Sigmoid colon (tissue), 6 donors: ENCODE measurements at regions not wholly inside any gene's neighbourhood (a gene's known extent, or its start where the extent isn't known, plus 50 kb on each side); places are given as distances from the start of the nearest gene placed in this dataset.

Experiments used
- DNase-seq: peaks from one replicate; pipeline ENCODE4 v3.0.0-alpha.2; 2019
- H3K27ac ChIP-seq, 4 donors: fragments of 200-600 bp; sonication (generic); one replicate each; pipeline ENCODE4 v1.5.1; 2016 to 2019; ENCODE audit warnings: mild to moderate bottlenecking in 1 of 4
- H3K27me3 ChIP-seq, 3 donors: fragments of 200-600 bp; sonication (generic); one replicate each; pipeline ENCODE4 v1.5.1; 2019; ENCODE audit warnings: mild to moderate bottlenecking in 1 of 3
- H3K36me3 ChIP-seq, 4 donors: fragments of 200-600 bp; sonication (generic); one replicate each; pipeline ENCODE4 v1.5.1; 2016 to 2019
- H3K4me1 ChIP-seq, 4 donors: fragments of 200-600 bp; sonication (generic); one replicate each; pipeline ENCODE4 v1.5.1; 2017 to 2019
- H3K4me3 ChIP-seq, 4 donors: fragments of 200-600 bp; sonication (generic); one replicate each; pipeline ENCODE4 v1.5.1; 2017 to 2019; ENCODE audit warnings: mild to moderate bottlenecking in 2 of 4, moderate library complexity in 1 of 4
- H3K9me3 ChIP-seq, 4 donors: fragments of 200-600 bp in 3 of 4; sonication (generic) in 3 of 4; one replicate each; pipeline versions ENCODE4 v1.5.1 to v1.6.1; 2013 to 2019
- EP300 ChIP-seq, 4 donors: sonication (generic); formaldehyde crosslinking; IDR thresholded peaks; one replicate each; pipeline ENCODE4 v1.6.1; 2017; ENCODE audit warnings: antibody characterized with exemption in 4 of 4
- POLR2A ChIP-seq, 2 donors: fragments of 450-650 bp; IDR thresholded peaks; one replicate each; pipeline ENCODE4 v1.6.1; 2016; ENCODE audit warnings: antibody characterized with exemption in 2 of 2, mild to moderate bottlenecking in 2 of 2, moderate library complexity in 2 of 2
- POLR2AphosphoS5 ChIP-seq, 4 donors: sonication (generic); formaldehyde crosslinking; IDR thresholded peaks; one replicate each; pipeline ENCODE4 v1.6.1; 2017; ENCODE audit warnings: antibody characterized with exemption in 4 of 4
- WGBS, 2 donors: extraction: QIAGEN DNeasy Blood & Tissue Kit; methylation state at CpG; one replicate each; pipeline ENCODE4 v1.1.7; 2013; 5-methylcytosine and 5-hydroxymethylcytosine counted together
- intact Hi-C: fragments of 100-400 bp; cut with DNase I; formaldehyde crosslinking; loops from one replicate; pipeline ENCODE4 v1.15.1; 2023
- TF ChIP-seq, protein P1 (sequence below), 4 experiments: fragments of 450-650 bp in 3 of 4; fragments of 200-600 bp in 1 of 4; IDR thresholded peaks; one replicate each; pipeline ENCODE4 v1.5.1; 2016 to 2019; ENCODE audit warnings: antibody characterized with exemption in 4 of 4, mild to moderate bottlenecking in 3 of 4, moderate library complexity in 2 of 4
- donor health status: healthy with polysubstance abuse.
- donor health status: healthy.

DNA sequence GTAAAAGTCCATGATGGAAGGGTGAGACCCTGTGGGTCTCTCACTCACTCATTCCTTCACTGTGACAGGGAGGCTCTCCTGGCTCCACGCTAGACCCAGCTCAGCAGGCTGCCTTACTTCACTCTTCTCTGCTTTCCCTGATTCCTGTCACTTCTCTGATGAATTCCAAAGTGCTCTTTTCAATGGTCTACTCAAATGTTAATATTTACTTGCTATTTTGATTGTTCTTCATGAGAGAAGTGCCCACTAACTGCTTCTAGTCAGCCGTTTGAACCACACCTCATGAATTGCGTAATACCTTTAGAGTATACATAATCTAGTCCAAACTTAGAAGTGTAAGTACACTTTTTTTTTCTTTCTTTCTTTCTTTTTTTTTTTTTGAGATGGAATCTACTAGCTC is 1350.2 kb upstream of the RAG2 start:
- Histone ChIP-seq H3K4me3 (no peak overlapping the region), H3K4me1 (no peaks in the 10 kb centered on the region), H3K36me3 (no peaks in the 10 kb centered on the region), H3K27me3 (no peaks in the 10 kb centered on the region), H3K27ac (no peak overlapping the region), H3K9me3 (no peaks in the 10 kb centered on the region)
- TF ChIP-seq, protein P1, sequence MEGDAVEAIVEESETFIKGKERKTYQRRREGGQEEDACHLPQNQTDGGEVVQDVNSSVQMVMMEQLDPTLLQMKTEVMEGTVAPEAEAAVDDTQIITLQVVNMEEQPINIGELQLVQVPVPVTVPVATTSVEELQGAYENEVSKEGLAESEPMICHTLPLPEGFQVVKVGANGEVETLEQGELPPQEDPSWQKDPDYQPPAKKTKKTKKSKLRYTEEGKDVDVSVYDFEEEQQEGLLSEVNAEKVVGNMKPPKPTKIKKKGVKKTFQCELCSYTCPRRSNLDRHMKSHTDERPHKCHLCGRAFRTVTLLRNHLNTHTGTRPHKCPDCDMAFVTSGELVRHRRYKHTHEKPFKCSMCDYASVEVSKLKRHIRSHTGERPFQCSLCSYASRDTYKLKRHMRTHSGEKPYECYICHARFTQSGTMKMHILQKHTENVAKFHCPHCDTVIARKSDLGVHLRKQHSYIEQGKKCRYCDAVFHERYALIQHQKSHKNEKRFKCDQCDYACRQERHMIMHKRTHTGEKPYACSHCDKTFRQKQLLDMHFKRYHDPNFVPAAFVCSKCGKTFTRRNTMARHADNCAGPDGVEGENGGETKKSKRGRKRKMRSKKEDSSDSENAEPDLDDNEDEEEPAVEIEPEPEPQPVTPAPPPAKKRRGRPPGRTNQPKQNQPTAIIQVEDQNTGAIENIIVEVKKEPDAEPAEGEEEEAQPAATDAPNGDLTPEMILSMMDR (IDR thresholded peaks at IDR 0.05): no peak
- TF ChIP-seq EP300 (IDR thresholded peaks at IDR 0.05) (no peak), POLR2A (IDR thresholded peaks at IDR 0.05) (no peak), POLR2AphosphoS5 (IDR thresholded peaks at IDR 0.05) (no peak)
- no peak for DNase-seq
- intact Hi-C loops: no loop called here
- WGBS, 2 donors: 27 to 66% methylated on average over 3 of the region's 3 CpGs

DNA sequence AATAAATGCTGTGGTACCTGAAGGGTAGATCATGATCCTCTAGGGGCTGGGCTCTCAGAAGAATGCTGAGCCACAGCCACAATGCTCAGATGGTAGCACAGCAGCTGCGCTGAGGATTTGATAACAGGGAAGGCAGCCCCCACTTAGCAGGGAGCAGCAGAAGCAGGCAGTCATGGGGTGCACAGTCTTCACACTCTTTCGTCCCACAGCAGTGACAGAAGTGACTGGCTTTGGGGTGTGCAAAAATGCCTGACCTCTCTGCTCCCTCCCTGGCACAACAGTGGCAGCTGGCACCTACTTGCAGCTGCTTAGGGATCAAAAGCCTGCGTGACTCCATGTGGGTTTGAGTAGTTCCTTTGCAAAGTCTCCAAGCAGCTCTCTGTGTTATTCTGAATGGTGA is 1349.8 kb upstream of the RAG2 start:
- 64 to 93% methylated on average over 3 of the region's 3 CpGs for WGBS, 2 donors
- DNase-seq: no peak
- Histone ChIP-seq H3K36me3 (no peaks in the 10 kb centered on the region), H3K27me3 (no peaks in the 10 kb centered on the region), H3K4me3 (no peak overlapping the region), H3K27ac (no peak overlapping the region), H3K9me3 (no peaks in the 10 kb centered on the region), H3K4me1 (no peaks in the 10 kb centered on the region)
- intact Hi-C loops: no loop called here
- TF ChIP-seq POLR2AphosphoS5 (IDR thresholded peaks at IDR 0.05): no peak

DNA sequence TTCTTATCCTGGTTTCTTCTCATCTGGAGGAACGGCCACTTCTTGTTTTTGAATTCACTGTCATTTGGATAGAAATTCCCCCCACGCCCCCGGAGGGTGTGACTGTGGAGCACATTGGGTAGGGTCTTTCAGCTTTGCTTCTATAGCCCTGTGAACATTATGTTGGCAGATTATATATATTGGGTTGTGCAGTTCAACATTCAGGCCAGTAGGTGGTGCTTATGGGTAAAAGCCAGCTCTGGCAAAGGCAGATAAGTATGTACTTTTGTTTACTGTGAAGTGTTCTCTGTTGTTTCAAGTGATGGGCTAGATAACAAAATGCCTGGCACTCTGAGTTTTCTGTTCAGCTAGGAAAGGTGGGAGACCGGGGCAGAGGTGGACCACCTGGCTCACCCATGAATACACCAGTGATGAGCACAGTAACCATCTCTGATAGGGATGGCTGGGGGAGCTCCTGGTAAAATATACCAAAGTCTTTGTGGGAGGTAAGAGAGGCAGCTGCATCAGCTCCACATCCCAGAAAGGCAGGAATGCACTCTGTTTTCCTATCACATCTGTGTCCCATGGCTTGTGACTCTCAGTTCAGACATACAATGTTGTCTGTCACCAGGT is 1348.2 kb upstream of the RAG2 start:
- no peak overlapping the region for H3K27ac ChIP-seq
- no peaks in the 10 kb centered on the region for H3K4me1 ChIP-seq
- H3K4me3 ChIP-seq: no peak overlapping the region
- intact Hi-C loops: no loop called here
- no peak for TF ChIP-seq POLR2AphosphoS5 (IDR thresholded peaks at IDR 0.05)
- TF ChIP-seq, protein P1 (IDR thresholded peaks at IDR 0.05): peak in 3 of 4 experiments; percentile 36 to 55 (median 43)
- no peak for DNase-seq
- H3K27me3 ChIP-seq: no peaks in the 10 kb centered on the region
- WGBS, 2 donors: 39 to 67% methylated on average over 4 of the region's 4 CpGs
- no peaks in the 10 kb centered on the region for H3K9me3 ChIP-seq
- H3K36me3 ChIP-seq: no peaks in the 10 kb centered on the region

DNA sequence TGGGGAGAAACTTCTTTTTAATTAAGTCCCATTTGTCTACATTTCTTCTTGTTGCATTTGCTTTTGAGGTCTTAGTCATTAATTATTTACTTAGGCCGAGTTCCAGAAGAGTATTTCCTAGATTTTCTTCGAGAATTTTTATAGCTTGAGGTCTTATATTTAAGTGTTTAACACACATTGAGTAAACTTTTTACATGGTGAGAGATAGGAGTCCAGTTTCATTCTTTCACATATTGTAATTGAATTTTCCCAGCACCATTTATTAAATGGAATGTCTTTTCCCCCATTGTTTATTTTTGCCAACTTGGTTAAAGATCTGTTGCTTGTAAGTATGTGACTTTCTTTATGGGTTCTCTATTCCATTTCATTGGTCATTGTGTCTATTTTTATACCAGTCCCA is 1344.0 kb upstream of the RAG2 start:
- 41 to 67% methylated on average over 2 of the region's 2 CpGs for WGBS, 2 donors

DNA sequence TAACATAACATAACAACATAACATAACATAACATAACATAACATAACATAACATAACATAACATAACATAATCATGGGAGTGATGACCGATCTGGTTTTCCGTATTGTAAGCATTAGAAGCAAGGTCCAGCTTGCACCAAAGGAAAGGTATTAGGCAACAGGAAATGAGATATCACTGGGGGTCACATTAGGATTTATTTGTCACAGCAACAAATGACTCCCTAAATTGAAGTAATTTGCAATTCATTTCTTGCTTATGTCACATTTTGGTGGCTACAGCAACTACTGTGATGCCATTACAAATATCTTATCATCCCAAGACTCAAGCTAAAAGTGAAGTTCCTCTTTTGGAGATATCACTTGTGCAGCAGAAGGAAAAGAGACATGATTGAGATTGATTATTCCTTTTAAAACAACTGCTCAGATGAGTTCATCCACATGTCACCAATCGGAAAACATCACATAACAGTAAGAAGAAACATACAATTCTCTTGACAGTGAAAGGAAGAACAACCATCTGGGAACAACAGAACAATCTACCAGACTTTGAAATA is 1331.1 kb upstream of the RAG2 start:
- intact Hi-C loops: no loop called here
- Histone ChIP-seq H3K4me3 (no peak overlapping the region), H3K4me1 (no peaks in the 10 kb centered on the region), H3K27ac (no peak overlapping the region), H3K36me3 (no peaks in the 10 kb centered on the region), H3K27me3 (no peaks in the 10 kb centered on the region), H3K9me3 (no peaks in the 10 kb centered on the region)
- TF ChIP-seq POLR2AphosphoS5 (IDR thresholded peaks at IDR 0.05) (no peak), EP300 (IDR thresholded peaks at IDR 0.05) (no peak), POLR2A (IDR thresholded peaks at IDR 0.05) (no peak)
- TF ChIP-seq, protein P1 (IDR thresholded peaks at IDR 0.05): no peak
- WGBS, 2 donors: 90 to 95% methylated on average over 3 of the region's 3 CpGs
- DNase-seq: no peak

More for the DNA sequence above, 1344.0 kb upstream of the RAG2 start:
- intact Hi-C loops: no loop called here
- no peak for DNase-seq
- Histone ChIP-seq H3K4me3 (no peak overlapping the region), H3K36me3 (no peaks in the 10 kb centered on the region), H3K27ac (no peak overlapping the region), H3K9me3 (no peaks in the 10 kb centered on the region), H3K27me3 (no peaks in the 10 kb centered on the region), H3K4me1 (no peaks in the 10 kb centered on the region)
- TF ChIP-seq POLR2AphosphoS5 (IDR thresholded peaks at IDR 0.05): no peak

DNA sequence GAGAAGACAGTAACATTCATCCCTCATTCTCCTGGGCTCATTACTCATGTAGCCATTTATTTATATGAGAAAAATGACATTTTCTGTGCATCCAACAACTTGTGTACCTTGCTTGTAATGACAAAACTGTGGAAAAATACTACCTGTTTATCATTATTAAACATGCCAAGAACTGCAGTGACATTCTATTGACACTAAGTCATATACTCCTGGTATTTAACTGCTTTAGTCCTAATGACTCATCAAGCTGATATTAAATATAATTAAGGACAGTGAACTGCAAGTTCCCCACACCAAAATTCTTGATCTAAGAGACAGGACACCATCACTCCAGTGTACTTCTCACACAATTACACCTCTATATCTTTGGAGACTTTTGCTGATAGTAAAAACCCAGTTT is 1328.7 kb upstream of the RAG2 start:
- Histone ChIP-seq H3K9me3 (no peaks in the 10 kb centered on the region), H3K4me1 (no peaks in the 10 kb centered on the region), H3K4me3 (no peak overlapping the region), H3K36me3 (no peaks in the 10 kb centered on the region), H3K27me3 (no peaks in the 10 kb centered on the region), H3K27ac (no peak overlapping the region)
- intact Hi-C loops: no loop called here
- no peak for DNase-seq
- TF ChIP-seq EP300 (IDR thresholded peaks at IDR 0.05) (no peak), POLR2AphosphoS5 (IDR thresholded peaks at IDR 0.05) (no peak), POLR2A (IDR thresholded peaks at IDR 0.05) (no peak)
- TF ChIP-seq, protein P1 (IDR thresholded peaks at IDR 0.05): no peak
